SK-N-SH (cell line): ENCODE measurements at regions not wholly inside any gene's neighbourhood (a gene's known extent, or its start where the extent isn't known, plus 50 kb on each side); places are given as distances from the start of the nearest gene placed in this dataset.
A peak's percentile ranks its signal among the peaks of the same experiment; 100 is the strongest.

Source experiments
- CTCF ChIA-PET: fragments of 300-600, 350-600 bp; formaldehyde crosslinking; extraction: SDS; loops from one replicate; lab custom pipeline; 2021; lab: Yijun Ruan, JAX
- POLR2A ChIA-PET: fragments of 350-600 bp; sonication (Branson Sonifier 250); formaldehyde crosslinking; extraction: SDS; loops from one replicate; lab custom pipeline; 2020; ENCODE audit warnings: antibody characterized with exemption, inconsistent platforms; lab: Yijun Ruan, JAX
- DNase-seq: peaks from one replicate; pipeline ENCODE4 v3.0.0; 2012
- H2AFZ ChIP-seq: fragments of 200-600 bp; sonication (generic); 2 replicates; pipeline ENCODE4 v1.8.1; 2016; ENCODE audit warnings: antibody characterized with exemption, mild to moderate bottlenecking, low read depth
- H3F3A ChIP-seq: fragments of 200-600 bp; sonication (generic); replicated peaks from 2 replicates; pipeline ENCODE3; 2016; ENCODE audit warnings: antibody characterized with exemption, mild to moderate bottlenecking; ENCODE audit not compliant: insufficient read depth
- H3K27ac ChIP-seq, 2 experiments: fragments of 200-500 bp in 1 of 2; fragments of 200-600 bp in 1 of 2; sonication (Bioruptor generic) in 1 of 2; sonication (generic), shearing (Covaris generic) in 1 of 2; 2 replicates each; pipeline versions ENCODE4 v1.5.1 to v1.6.1; 2014 to 2016; ENCODE audit warnings: low read depth in 2 of 2, inconsistent platforms in 1 of 2, low read length in 1 of 2, mild to moderate bottlenecking in 1 of 2, mixed read lengths in 1 of 2
- H3K27me3 ChIP-seq: fragments of 200-600 bp; sonication (generic), shearing (Covaris generic); 2 replicates; pipeline ENCODE4 v1.6.1; 2016; ENCODE audit warnings: mixed run types; ENCODE audit not compliant: insufficient read depth
- H3K36me3 ChIP-seq, 2 experiments: fragments of 200-500 bp in 1 of 2; fragments of 200-600 bp in 1 of 2; sonication (Bioruptor generic) in 1 of 2; sonication (generic) in 1 of 2; replicated peaks in 1 of 2; 2 replicates each; pipeline versions ENCODE3 to v1.5.1; 2014 to 2016; ENCODE audit warnings: low read length in 1 of 2, mild to moderate bottlenecking in 1 of 2; ENCODE audit not compliant: insufficient read depth in 2 of 2, control insufficient read depth in 1 of 2
- H3K4me1 ChIP-seq, 2 experiments: fragments of 200-500 bp in 1 of 2; fragments of 200-600 bp in 1 of 2; sonication (Bioruptor generic) in 1 of 2; sonication (generic), shearing (Covaris generic) in 1 of 2; 2 replicates each; pipeline versions ENCODE4 v1.5.1 to v1.6.1; 2014 to 2016; ENCODE audit warnings: low read depth in 1 of 2, low read length in 1 of 2, mixed run types in 1 of 2; ENCODE audit not compliant: insufficient read depth in 2 of 2, control insufficient read depth in 1 of 2
- H3K4me2 ChIP-seq: fragments of 200-600 bp; sonication (generic), shearing (Covaris generic); 2 replicates; pipeline ENCODE4 v1.6.1; 2017; ENCODE audit warnings: mixed run types
- H3K4me3 ChIP-seq, 2 experiments: fragments of 200-500 bp in 1 of 2; fragments of 200-600 bp in 1 of 2; sonication (Bioruptor generic) in 1 of 2; sonication (generic), shearing (Covaris generic) in 1 of 2; 2 replicates each; pipeline versions ENCODE4 v1.5.1 to v1.8.1; 2014 to 2016; ENCODE audit warnings: low read depth in 2 of 2, inconsistent platforms in 1 of 2, low read length in 1 of 2, mild to moderate bottlenecking in 1 of 2, mixed read lengths in 1 of 2, moderate library complexity in 1 of 2
- H3K79me2 ChIP-seq: fragments of 200-600 bp; sonication (generic); 2 replicates; pipeline ENCODE4 v1.8.1; 2017; ENCODE audit warnings: mild to moderate bottlenecking; ENCODE audit not compliant: insufficient read depth
- H3K9ac ChIP-seq: fragments of 200-600 bp; sonication (generic); 2 replicates; pipeline ENCODE4 v1.6.1; 2017; ENCODE audit warnings: mixed run types
- H3K9me2 ChIP-seq: fragments of 200-600 bp; sonication (generic); 2 replicates; pipeline ENCODE4 v1.6.1; 2017; ENCODE audit warnings: mixed run types
- H3K9me3 ChIP-seq: fragments of 200-600 bp; sonication (generic); 2 replicates; pipeline ENCODE4 v1.6.1; 2017; ENCODE audit warnings: mixed run types, mild to moderate bottlenecking, moderate library complexity
- H4K20me1 ChIP-seq: fragments of 200-600 bp; sonication (generic); 2 replicates; pipeline ENCODE4 v1.6.1; 2017; ENCODE audit warnings: mild to moderate bottlenecking, mixed run types; ENCODE audit not compliant: insufficient read depth
- CHD2 ChIP-seq: fragments of 150-350 bp; IDR thresholded peaks from 2 replicates; pipeline ENCODE4 v1.6.1; 2018; ENCODE audit warnings: low read length; ENCODE audit not compliant: partially characterized antibody
- CTCF ChIP-seq: fragments of 200-600 bp; sonication (generic); IDR thresholded peaks from 2 replicates; pipeline ENCODE4 v1.6.1; 2017; ENCODE audit warnings: antibody characterized with exemption, mild to moderate bottlenecking, moderate library complexity
- ELF1 ChIP-seq: IDR thresholded peaks from 2 replicates; pipeline ENCODE4 v1.4.0; 2012
- EP300 ChIP-seq, 2 experiments: IDR thresholded peaks; 2 replicates each; pipeline versions ENCODE4 v1.4.0 to v1.6.1; 2012; ENCODE audit warnings: borderline replicate concordance in 1 of 2, low read depth in 1 of 2, low read length in 1 of 2
- EZH2phosphoT487 ChIP-seq: fragments of 200-600 bp; sonication (generic); IDR thresholded peaks from 2 replicates; pipeline ENCODE4 v1.6.1; 2017; ENCODE audit warnings: low read depth, mixed run types, mild to moderate bottlenecking, antibody characterized with exemption, moderate library complexity, borderline replicate concordance
- FOXM1 ChIP-seq: IDR thresholded peaks from 2 replicates; pipeline ENCODE4 v1.4.0; 2012; ENCODE audit warnings: low read depth, mild to moderate bottlenecking
- GABPA ChIP-seq: IDR thresholded peaks from 2 replicates; pipeline ENCODE4 v1.4.0; 2012; ENCODE audit warnings: low read depth, mild to moderate bottlenecking
- IRF3 ChIP-seq: fragments of 150-350 bp; IDR thresholded peaks from 2 replicates; pipeline ENCODE4 v1.6.1; 2016; ENCODE audit warnings: mild to moderate bottlenecking, low read depth, low read length
- JUND ChIP-seq: IDR thresholded peaks from 2 replicates; pipeline ENCODE4 v1.4.0; 2012
- POLR2AphosphoS5 ChIP-seq: IDR thresholded peaks from 2 replicates; pipeline ENCODE4 v1.6.1; 2012; ENCODE audit warnings: low read depth, low read length
- RAD21 ChIP-seq: IDR thresholded peaks from 2 replicates; pipeline ENCODE4 v1.6.1; 2012; ENCODE audit warnings: mild to moderate bottlenecking, low read length
- RXRA ChIP-seq: IDR thresholded peaks from 2 replicates; pipeline ENCODE4 v1.4.0; 2012; ENCODE audit warnings: low read depth, mild to moderate bottlenecking, borderline replicate concordance
- SIN3A ChIP-seq: IDR thresholded peaks from 2 replicates; pipeline ENCODE4 v1.6.1; 2012; ENCODE audit warnings: low read depth, mild to moderate bottlenecking, low read length, moderate library complexity, borderline replicate concordance
- TCF12 ChIP-seq: IDR thresholded peaks from 2 replicates; pipeline ENCODE4 v1.4.0; 2012
- TEAD4 ChIP-seq: IDR thresholded peaks from 2 replicates; pipeline ENCODE4 v1.4.0; 2012; ENCODE audit warnings: mild to moderate bottlenecking, borderline replicate concordance; ENCODE audit not compliant: insufficient read depth
- YY1 ChIP-seq: IDR thresholded peaks from 2 replicates; pipeline ENCODE4 v1.4.0; 2012; ENCODE audit warnings: low read depth, mild to moderate bottlenecking
- WGBS: methylation state at CpG from one replicate; pipeline ENCODE4 v1.1.6; 2017; ENCODE audit warnings: low lambda C conversion rate; 5-methylcytosine and 5-hydroxymethylcytosine counted together
- TF ChIP-seq, protein P1 (sequence below): IDR thresholded peaks from 2 replicates; pipeline ENCODE4 v1.4.0; 2012; ENCODE audit warnings: low read depth, borderline replicate concordance
- TF ChIP-seq, protein P2 (sequence below): IDR thresholded peaks from 2 replicates; pipeline ENCODE4 v1.4.0; 2012; ENCODE audit warnings: low read depth

DNA sequence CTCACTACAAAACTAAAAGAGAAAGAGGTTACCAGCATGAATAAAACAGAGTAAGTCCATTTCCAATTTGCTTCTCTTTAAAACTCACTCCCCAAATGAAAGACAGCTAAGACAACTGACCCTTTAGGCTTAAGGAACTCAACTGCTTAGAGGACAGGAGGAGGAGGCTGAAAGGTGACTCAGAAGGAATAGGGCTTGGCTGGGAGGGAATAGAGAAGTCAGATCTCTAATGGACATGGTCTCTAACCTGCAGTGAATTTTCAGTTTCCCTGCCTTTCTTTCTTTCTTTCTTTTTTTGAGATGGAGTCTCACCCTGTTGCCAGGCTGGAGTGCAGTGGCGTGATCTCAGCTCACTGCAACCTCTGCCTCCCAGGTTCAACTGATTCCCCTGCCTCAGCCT is 261.8 kb upstream of the CLINT1 start:
- 43% methylated on average over 1 of the region's 1 CpG for WGBS
- Histone ChIP-seq H3K4me2 (peak overlapping the region; percentile 58; the same call in 1 of the 2 replicates), H4K20me1 (no peaks in the 10 kb centered on the region), H3K27ac (peak overlapping the region; percentile 63 to 87; a peak in 3 of 4 replicates), H2AFZ (peak overlapping the region; percentile 60; the same call in 1 of the 2 replicates)
- TF ChIP-seq JUND (no peak), RXRA (no peak), TCF12 (no peak), IRF3 (no peak)
- TF ChIP-seq, protein P1, sequence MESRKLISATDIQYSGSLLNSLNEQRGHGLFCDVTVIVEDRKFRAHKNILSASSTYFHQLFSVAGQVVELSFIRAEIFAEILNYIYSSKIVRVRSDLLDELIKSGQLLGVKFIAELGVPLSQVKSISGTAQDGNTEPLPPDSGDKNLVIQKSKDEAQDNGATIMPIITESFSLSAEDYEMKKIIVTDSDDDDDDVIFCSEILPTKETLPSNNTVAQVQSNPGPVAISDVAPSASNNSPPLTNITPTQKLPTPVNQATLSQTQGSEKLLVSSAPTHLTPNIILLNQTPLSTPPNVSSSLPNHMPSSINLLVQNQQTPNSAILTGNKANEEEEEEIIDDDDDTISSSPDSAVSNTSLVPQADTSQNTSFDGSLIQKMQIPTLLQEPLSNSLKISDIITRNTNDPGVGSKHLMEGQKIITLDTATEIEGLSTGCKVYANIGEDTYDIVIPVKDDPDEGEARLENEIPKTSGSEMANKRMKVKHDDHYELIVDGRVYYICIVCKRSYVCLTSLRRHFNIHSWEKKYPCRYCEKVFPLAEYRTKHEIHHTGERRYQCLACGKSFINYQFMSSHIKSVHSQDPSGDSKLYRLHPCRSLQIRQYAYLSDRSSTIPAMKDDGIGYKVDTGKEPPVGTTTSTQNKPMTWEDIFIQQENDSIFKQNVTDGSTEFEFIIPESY, result no peak
- TF ChIP-seq, all 33 proteins: peak for 0
- DNase-seq, result no peak
- ChIA-PET POLR2A (no interaction called here), CTCF (interaction anchor here (1.0 kb wide), 1 partner anchor 46 kb away, joined by 3 read pairs; no protein-coding TSS in a partner anchor)
- H3K9ac ChIP-seq, result no peak overlapping the region; the same call in 1 of the 2 replicates
- H3K36me3 ChIP-seq, result no peaks in the 10 kb centered on the region
- peaks cover 7% of the 10 kb centered on the region for H3F3A ChIP-seq
- H3K9me3 ChIP-seq, result no peaks in the 10 kb centered on the region
- no peaks in the 10 kb centered on the region for H3K27me3 ChIP-seq
- no peaks in the 10 kb centered on the region for H3K79me2 ChIP-seq
- no peaks in the 10 kb centered on the region for H3K9me2 ChIP-seq
- no peak overlapping the region for H3K4me3 ChIP-seq
- H3K4me1 ChIP-seq, result no peaks in the 10 kb centered on the region

- H3K27ac ChIP-seq, result peak overlapping the region; percentile 63 to 87; a peak in 3 of 4 replicates
- TF ChIP-seq, protein P1, result no peak
- TF ChIP-seq RXRA, result 0 out of 2 replicates have a peak, but pooled peaks have one; percentile 69
- TF ChIP-seq ELF1, result peak; percentile 26; the same call in 1 of the 2 replicates
- TF ChIP-seq SIN3A, result no peak
- TF ChIP-seq CTCF, result no peak
- TF ChIP-seq POLR2AphosphoS5, result no peak
- no peak for TF ChIP-seq EZH2phosphoT487
- TF ChIP-seq TEAD4, result no peak
- TF ChIP-seq RAD21, result no peak
- TF ChIP-seq YY1, result no peak
- TF ChIP-seq EP300 (IDR thresholded peaks at IDR 0.05; ENCODE audit: borderline replicate concordance in 1 of 2, low read depth in 1 of 2, low read length in 1 of 2), result peak in 1 of 2 experiments; percentile 64; a peak in 1 of 4 replicates
- TF ChIP-seq, protein P2, sequence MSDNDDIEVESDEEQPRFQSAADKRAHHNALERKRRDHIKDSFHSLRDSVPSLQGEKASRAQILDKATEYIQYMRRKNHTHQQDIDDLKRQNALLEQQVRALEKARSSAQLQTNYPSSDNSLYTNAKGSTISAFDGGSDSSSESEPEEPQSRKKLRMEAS, result no peak
- TF ChIP-seq CHD2, result no peak
- TF ChIP-seq JUND, result peak; percentile 66
- no peak for TF ChIP-seq FOXM1
- no peak for TF ChIP-seq GABPA
These were observed 261.2 kb upstream of the CLINT1 start for GRCh38 chr5:158119961-158120723.

More at GRCh38 chr5:158119961-158120723, 261.2 kb upstream of the CLINT1 start:
- no peaks in the 10 kb centered on the region for H3K36me3 ChIP-seq
- peak overlapping the region; percentile 58 for H3K4me2 ChIP-seq
- ChIA-PET CTCF (interaction anchor here (1.0 kb wide), 1 partner anchor 45 kb away, joined by 3 read pairs; no protein-coding TSS in a partner anchor), POLR2A (no interaction called here)
- H3K79me2 ChIP-seq, result no peaks in the 10 kb centered on the region
- peaks cover 7% of the 10 kb centered on the region for H3F3A ChIP-seq
- no peaks in the 10 kb centered on the region for H4K20me1 ChIP-seq
- no peaks in the 10 kb centered on the region for H3K9me3 ChIP-seq
- peak overlapping the region; percentile 15; the same call in 1 of the 2 replicates for H2AFZ ChIP-seq
- no peaks in the 10 kb centered on the region for H3K27me3 ChIP-seq
- H3K4me1 ChIP-seq, result no peaks in the 10 kb centered on the region
- no peak for DNase-seq
- no peaks in the 10 kb centered on the region for H3K9me2 ChIP-seq
- 44% methylated on average over 5 of the region's 5 CpGs for WGBS
- H3K4me3 ChIP-seq, result 0 out of 4 replicates have a peak overlapping the region, but pooled peaks of 1 of the 2 experiments have one; percentile 21
- peak overlapping the region; percentile 27; the same call in 1 of the 2 replicates for H3K9ac ChIP-seq
